ENCODE measurements at regions not wholly inside any gene's neighbourhood (a gene's known extent, or its start where the extent isn't known, plus 50 kb on each side); places are given as distances from the start of the nearest gene placed in this dataset.

DNA sequence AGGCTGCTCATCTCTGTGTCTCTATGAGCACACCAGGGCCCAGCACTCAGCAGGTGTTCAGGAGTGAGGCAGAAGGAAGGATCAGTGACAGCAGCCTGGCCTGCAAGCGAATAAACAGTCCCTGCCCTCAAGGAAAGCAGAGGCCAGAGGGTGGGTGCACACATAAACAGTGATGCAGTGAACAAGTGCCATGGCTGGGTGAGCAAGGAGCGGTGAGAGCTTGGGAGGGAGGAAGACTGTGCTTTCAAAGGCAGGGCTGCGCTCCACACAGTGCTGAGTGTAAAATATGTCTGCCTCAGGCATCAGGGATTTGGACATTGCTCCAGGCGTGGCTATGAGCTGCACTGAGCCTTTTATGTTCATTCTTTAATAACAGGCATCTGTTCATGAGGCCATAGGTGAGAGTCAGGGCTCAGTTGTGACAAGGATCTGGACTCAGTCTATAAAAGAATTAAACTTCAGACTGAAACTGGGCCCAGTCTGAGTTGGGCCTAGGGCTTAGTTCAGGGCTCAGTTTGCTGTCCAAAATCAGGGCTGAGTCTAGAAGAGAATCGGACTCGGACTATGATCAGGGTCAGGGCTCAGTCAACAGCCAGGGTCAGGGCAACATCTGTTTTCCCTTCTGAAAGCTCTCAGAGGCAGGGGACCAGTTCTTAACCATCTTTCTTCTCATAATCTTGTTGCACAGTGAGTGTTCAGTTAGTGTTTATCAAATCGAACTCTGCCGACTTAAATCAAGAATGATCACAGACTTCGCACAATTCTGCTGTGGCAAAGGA is 213.7 kb downstream of the FOXD2 start:
- TF ChIP-seq LEF1 (IDR thresholded peaks at IDR 0.05; ENCODE audit: borderline replicate concordance), result no peak
- TF ChIP-seq SP1 (IDR thresholded peaks at IDR 0.05), result no peak

Data from HEK293T (cell line).